Gastrocnemius medialis (tissue), 4 donors: ENCODE measurements at regions not wholly inside any gene's neighbourhood (a gene's known extent, or its start where the extent isn't known, plus 50 kb on each side); places are given as distances from the start of the nearest gene placed in this dataset.

Experiments used
- ATAC-seq, 2 donors: fragments of 150-250 bp; one replicate each; pipeline ENCODE4 v1.9.1; 2016
- DNase-seq, 2 donors: peaks; one replicate each; pipeline ENCODE4 v3.0.0-alpha.2; 2019
- H3K27ac ChIP-seq, 4 donors: fragments of 200-600 bp; sonication (generic); 1 replicate in 1 of 4; 2 replicates in 3 of 4; pipeline ENCODE4 v1.5.1; 2016 to 2018; ENCODE audit warnings: mild to moderate bottlenecking in 2 of 4, moderate library complexity in 1 of 4
- H3K27me3 ChIP-seq, 3 donors: fragments of 200-600 bp; sonication (generic) in 2 of 3; 1 replicate in 1 of 3; 2 replicates in 2 of 3; pipeline versions ENCODE4 v1.5.1 to v1.6.0; 2016 to 2019; ENCODE audit warnings: mild to moderate bottlenecking in 1 of 3, moderate library complexity in 1 of 3
- H3K36me3 ChIP-seq, 2 donors: fragments of 200-600 bp; sonication (generic) in 1 of 2; one replicate each; pipeline ENCODE4 v1.5.1; 2017 to 2018
- H3K4me1 ChIP-seq, 2 donors: fragments of 200-600 bp; sonication (generic) in 1 of 2; one replicate each; pipeline ENCODE4 v1.5.1; 2016 to 2017; ENCODE audit warnings: mild to moderate bottlenecking in 2 of 2
- H3K4me3 ChIP-seq, 4 donors: fragments of 200-600 bp; sonication (generic) in 3 of 4; 1 replicate in 1 of 4; 2 replicates in 3 of 4; pipeline ENCODE4 v1.5.1; 2016 to 2019; ENCODE audit warnings: mild to moderate bottlenecking in 2 of 4
- H3K9me3 ChIP-seq, 3 donors: fragments of 200-600 bp; sonication (generic) in 2 of 3; 1 replicate in 1 of 3; 2 replicates in 2 of 3; pipeline ENCODE4 v1.5.1; 2016 to 2019
- POLR2A ChIP-seq, 2 donors: fragments of 450-650 bp; IDR thresholded peaks; one replicate each; pipeline ENCODE4 v1.6.1; 2017; ENCODE audit warnings: antibody characterized with exemption in 2 of 2, mild to moderate bottlenecking in 2 of 2, moderate library complexity in 2 of 2
- in situ Hi-C, 4 donors: fragments of 200-750 bp; cut with MboI; loops; one replicate each; pipeline versions ENCODE4 v1.15.0 to v1.8.0; 2017; ENCODE audit warnings: low sequenced_read_pairs in 4 of 4
- intact Hi-C: fragments of 100-400 bp; cut with DNase I; formaldehyde crosslinking; loops from one replicate; pipeline ENCODE4 v1.15.1; 2023; ENCODE audit warnings: low total_unique reads
- TF ChIP-seq, protein P1 (sequence below), 5 experiments: fragments of 450-650 bp in 3 of 5; fragments of 200-600 bp in 2 of 5; sonication (generic) in 2 of 5; IDR thresholded peaks in 4 of 5; conservative IDR thresholded peaks in 1 of 5; 1 replicate in 4 of 5; 2 replicates in 1 of 5; pipeline ENCODE4 v1.5.1; 2016 to 2019; ENCODE audit warnings: antibody characterized with exemption in 5 of 5, mild to moderate bottlenecking in 3 of 5, moderate library complexity in 3 of 5

- no peak for DNase-seq
- no peaks in the 10 kb centered on the region for H3K36me3 ChIP-seq
- H3K4me1 ChIP-seq = no peaks in the 10 kb centered on the region
- no peak for ATAC-seq
- in situ Hi-C loops (no loop called here), intact Hi-C loops (no loop called here)
- H3K27ac ChIP-seq = no peak overlapping the region
- H3K9me3 ChIP-seq = no peaks in the 10 kb centered on the region
- H3K27me3 ChIP-seq = no peaks in the 10 kb centered on the region
- no peak for TF ChIP-seq POLR2A (IDR thresholded peaks at IDR 0.05)
- TF ChIP-seq, protein P1, sequence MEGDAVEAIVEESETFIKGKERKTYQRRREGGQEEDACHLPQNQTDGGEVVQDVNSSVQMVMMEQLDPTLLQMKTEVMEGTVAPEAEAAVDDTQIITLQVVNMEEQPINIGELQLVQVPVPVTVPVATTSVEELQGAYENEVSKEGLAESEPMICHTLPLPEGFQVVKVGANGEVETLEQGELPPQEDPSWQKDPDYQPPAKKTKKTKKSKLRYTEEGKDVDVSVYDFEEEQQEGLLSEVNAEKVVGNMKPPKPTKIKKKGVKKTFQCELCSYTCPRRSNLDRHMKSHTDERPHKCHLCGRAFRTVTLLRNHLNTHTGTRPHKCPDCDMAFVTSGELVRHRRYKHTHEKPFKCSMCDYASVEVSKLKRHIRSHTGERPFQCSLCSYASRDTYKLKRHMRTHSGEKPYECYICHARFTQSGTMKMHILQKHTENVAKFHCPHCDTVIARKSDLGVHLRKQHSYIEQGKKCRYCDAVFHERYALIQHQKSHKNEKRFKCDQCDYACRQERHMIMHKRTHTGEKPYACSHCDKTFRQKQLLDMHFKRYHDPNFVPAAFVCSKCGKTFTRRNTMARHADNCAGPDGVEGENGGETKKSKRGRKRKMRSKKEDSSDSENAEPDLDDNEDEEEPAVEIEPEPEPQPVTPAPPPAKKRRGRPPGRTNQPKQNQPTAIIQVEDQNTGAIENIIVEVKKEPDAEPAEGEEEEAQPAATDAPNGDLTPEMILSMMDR (IDR thresholded peaks at IDR 0.05 in 4 of 5, conservative IDR thresholded peaks at IDR 0.05 in 1 of 5) = no peak
- no peak overlapping the region for H3K4me3 ChIP-seq
Observed at GRCh38 chr2:235195921-235196320, 244.1 kb downstream of the SH3BP4 start.

- no peak for TF ChIP-seq POLR2A (IDR thresholded peaks at IDR 0.05)
- TF ChIP-seq, protein P1 (IDR thresholded peaks at IDR 0.05 in 4 of 5, conservative IDR thresholded peaks at IDR 0.05 in 1 of 5) = no peak
- no peak overlapping the region for H3K4me3 ChIP-seq
- DNase-seq (no peak), ATAC-seq (no peak)
- in situ Hi-C loops = no loop called here
- no peaks in the 10 kb centered on the region for H3K4me1 ChIP-seq
- no peaks in the 10 kb centered on the region for H3K36me3 ChIP-seq
- H3K27ac ChIP-seq = no peak overlapping the region
- no peaks in the 10 kb centered on the region for H3K27me3 ChIP-seq
- intact Hi-C loops = no loop called here
- no peaks in the 10 kb centered on the region for H3K9me3 ChIP-seq
Observed at GRCh38 chr2:235199128-235199527, 247.3 kb downstream of the SH3BP4 start.

DNA sequence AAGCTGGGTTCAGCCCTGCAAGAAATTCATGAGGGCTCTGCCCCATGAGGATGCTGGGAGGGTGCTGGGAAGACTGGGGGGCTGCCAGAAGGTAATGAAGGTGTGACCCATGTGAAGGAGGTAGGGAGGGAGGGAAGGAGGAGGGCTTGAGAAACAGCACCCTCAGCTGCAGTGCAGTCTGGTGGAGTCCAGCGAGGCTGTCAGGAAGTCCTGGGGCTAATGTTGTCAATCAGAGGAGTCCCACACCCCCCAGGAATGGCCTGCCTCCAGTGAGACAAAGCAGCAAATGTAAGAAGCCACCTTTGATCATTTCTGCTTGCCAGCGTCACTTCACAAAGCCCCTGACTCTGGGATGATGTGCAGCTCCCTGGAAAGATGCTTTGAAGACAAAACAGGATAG is 248.4 kb downstream of the SH3BP4 start:
- intact Hi-C loops = no loop called here
- in situ Hi-C loops = no loop called here
- no peak for DNase-seq

GRCh38 chr2:235201756-235202155 is 249.9 kb downstream of the SH3BP4 start:
- no peak for DNase-seq
- H3K27ac ChIP-seq = no peak overlapping the region
- intact Hi-C loops = no loop called here
- H3K4me1 ChIP-seq = no peaks in the 10 kb centered on the region
- no peak for ATAC-seq
- no peak for TF ChIP-seq POLR2A (IDR thresholded peaks at IDR 0.05)
- TF ChIP-seq, protein P1 (IDR thresholded peaks at IDR 0.05 in 4 of 5, conservative IDR thresholded peaks at IDR 0.05 in 1 of 5) = no peak
- no peaks in the 10 kb centered on the region for H3K36me3 ChIP-seq
- in situ Hi-C loops = no loop called here
- no peak overlapping the region for H3K4me3 ChIP-seq
- H3K27me3 ChIP-seq = peaks cover 0 to 2% (median 0%) of the 10 kb centered on the region in 3 donors
- no peaks in the 10 kb centered on the region for H3K9me3 ChIP-seq

More for the DNA sequence above, 248.4 kb downstream of the SH3BP4 start:
- H3K4me1 ChIP-seq = no peaks in the 10 kb centered on the region
- H3K27me3 ChIP-seq = no peaks in the 10 kb centered on the region
- no peak overlapping the region for H3K27ac ChIP-seq
- H3K36me3 ChIP-seq = no peaks in the 10 kb centered on the region
- H3K9me3 ChIP-seq = no peaks in the 10 kb centered on the region
- TF ChIP-seq POLR2A (IDR thresholded peaks at IDR 0.05) = no peak
- TF ChIP-seq, protein P1 (IDR thresholded peaks at IDR 0.05 in 4 of 5, conservative IDR thresholded peaks at IDR 0.05 in 1 of 5) = no peak
- no peak overlapping the region for H3K4me3 ChIP-seq
- no peak for ATAC-seq

DNA sequence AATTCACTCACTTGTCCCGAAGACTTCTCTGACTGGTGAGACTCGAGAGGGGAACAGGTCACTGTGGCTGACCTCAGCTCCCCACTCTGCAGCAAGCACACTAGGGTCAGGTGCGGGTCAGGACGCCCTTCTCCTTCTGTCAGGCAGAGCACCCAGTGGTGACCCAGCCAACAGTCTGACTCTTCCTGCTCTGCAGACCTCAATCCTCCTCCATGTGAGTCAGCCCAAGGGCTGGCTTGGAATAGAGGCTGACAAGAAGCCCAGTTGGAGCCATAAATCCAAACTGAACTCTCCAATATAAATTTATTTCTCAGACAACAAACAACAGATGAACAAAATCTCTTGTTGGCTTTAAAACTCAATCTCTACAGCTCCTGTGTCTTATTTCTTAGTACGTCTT is 253.1 kb downstream of the SH3BP4 start:
- no peak for ATAC-seq
- TF ChIP-seq, protein P1 (IDR thresholded peaks at IDR 0.05 in 4 of 5, conservative IDR thresholded peaks at IDR 0.05 in 1 of 5) = no peak
- TF ChIP-seq POLR2A (IDR thresholded peaks at IDR 0.05) = no peak
- no peak for DNase-seq
- Histone ChIP-seq H3K27ac (no peak overlapping the region), H3K9me3 (no peaks in the 10 kb centered on the region), H3K27me3 (peaks cover 0 to 2% (median 0%) of the 10 kb centered on the region in 3 donors), H3K36me3 (no peaks in the 10 kb centered on the region), H3K4me1 (no peaks in the 10 kb centered on the region), H3K4me3 (no peak overlapping the region)
- in situ Hi-C loops (no loop called here), intact Hi-C loops (no loop called here)
